ENCODE measurements at regions not wholly inside any gene's neighbourhood (a gene's known extent, or its start where the extent isn't known, plus 50 kb on each side); places are given as distances from the start of the nearest gene placed in this dataset.

- 80% methylated on average over 8 of the region's 10 CpGs for WGBS (ENCODE audit: insufficient coverage)
- no peaks in the 10 kb centered on the region for H3K4me1 ChIP-seq (ENCODE audit: control extremely low read depth in 1 of 4, control insufficient read depth in 4 of 4, insufficient read depth in 4 of 4, low read length in 3 of 4)
- DNase-seq = no peak
- H3K36me3 ChIP-seq (ENCODE audit: control insufficient read depth in 4 of 4, insufficient read depth in 4 of 4, low read length in 3 of 4) = no peaks in the 10 kb centered on the region
- peaks cover 0 to 14% (median 9%) of the 10 kb centered on the region in 5 experiments for H3K9me3 ChIP-seq (ENCODE audit: control extremely low read depth in 1 of 5, control insufficient read depth in 4 of 5, insufficient read depth in 2 of 5, low read depth in 1 of 5, low read length in 4 of 5)
- ChIA-PET POLR2A (no interaction called here), CTCF (no interaction called here)
- no peaks in the 10 kb centered on the region for H3K27me3 ChIP-seq (replicated peaks in 2 of 5; ENCODE audit: control insufficient read depth in 4 of 5, insufficient read depth in 5 of 5, low read length in 4 of 5)
- no peak overlapping the region for H3K27ac ChIP-seq (ENCODE audit: insufficient read depth in 1 of 2, low read depth in 1 of 2, low read length in 2 of 2, poor library complexity in 1 of 2, severe bottlenecking in 2 of 2)
- no peak overlapping the region for H3K4me3 ChIP-seq (ENCODE audit: control insufficient read depth in 1 of 7, extremely low read depth in 1 of 7, insufficient read depth in 4 of 7, low read depth in 2 of 7, low read length in 6 of 7)
Observed at GRCh38 chr19:27674701-27675100, 1538.2 kb downstream of the UQCRFS1 start.

- Histone ChIP-seq H3K4me3 (ENCODE audit: control insufficient read depth in 1 of 7, extremely low read depth in 1 of 7, insufficient read depth in 4 of 7, low read depth in 2 of 7, low read length in 6 of 7) (no peak overlapping the region), H3K36me3 (ENCODE audit: control insufficient read depth in 4 of 4, insufficient read depth in 4 of 4, low read length in 3 of 4) (no peaks in the 10 kb centered on the region), H3K27ac (ENCODE audit: insufficient read depth in 1 of 2, low read depth in 1 of 2, low read length in 2 of 2, poor library complexity in 1 of 2, severe bottlenecking in 2 of 2) (no peak overlapping the region), H3K4me1 (ENCODE audit: control extremely low read depth in 1 of 4, control insufficient read depth in 4 of 4, insufficient read depth in 4 of 4, low read length in 3 of 4) (no peaks in the 10 kb centered on the region), H3K27me3 (replicated peaks in 2 of 5; ENCODE audit: control insufficient read depth in 4 of 5, insufficient read depth in 5 of 5, low read length in 4 of 5) (no peaks in the 10 kb centered on the region), H3K9me3 (ENCODE audit: control extremely low read depth in 1 of 5, control insufficient read depth in 4 of 5, insufficient read depth in 2 of 5, low read depth in 1 of 5, low read length in 4 of 5) (peaks cover 0 to 13% (median 9%) of the 10 kb centered on the region in 5 experiments)
- 49% methylated on average over 4 of the region's 4 CpGs for WGBS (ENCODE audit: insufficient coverage)
- CTCF ChIA-PET = no interaction called here
- POLR2A ChIA-PET = no interaction called here
- DNase-seq = no peak
Observed at GRCh38 chr19:27673986-27674385, 1539.0 kb downstream of the UQCRFS1 start.

GRCh38 chr19:27672309-27673047, 1540.5 kb downstream of the UQCRFS1 start:
- 71% methylated on average over 10 of the region's 10 CpGs for WGBS (ENCODE audit: insufficient coverage)
- Histone ChIP-seq H3K27ac (ENCODE audit: insufficient read depth in 1 of 2, low read depth in 1 of 2, low read length in 2 of 2, poor library complexity in 1 of 2, severe bottlenecking in 2 of 2) (no peak overlapping the region), H3K36me3 (ENCODE audit: control insufficient read depth in 4 of 4, insufficient read depth in 4 of 4, low read length in 3 of 4) (no peaks in the 10 kb centered on the region), H3K27me3 (replicated peaks in 2 of 5; ENCODE audit: control insufficient read depth in 4 of 5, insufficient read depth in 5 of 5, low read length in 4 of 5) (no peaks in the 10 kb centered on the region), H3K4me1 (ENCODE audit: control extremely low read depth in 1 of 4, control insufficient read depth in 4 of 4, insufficient read depth in 4 of 4, low read length in 3 of 4) (no peaks in the 10 kb centered on the region), H3K9me3 (ENCODE audit: control extremely low read depth in 1 of 5, control insufficient read depth in 4 of 5, insufficient read depth in 2 of 5, low read depth in 1 of 5, low read length in 4 of 5) (peaks cover 1 to 15% (median 9%) of the 10 kb centered on the region in 5 experiments), H3K4me3 (ENCODE audit: control insufficient read depth in 1 of 7, extremely low read depth in 1 of 7, insufficient read depth in 4 of 7, low read depth in 2 of 7, low read length in 6 of 7) (no peak overlapping the region)
- DNase-seq = no peak
- ChIA-PET CTCF (no interaction called here), POLR2A (no interaction called here)

- peaks cover 1 to 13% (median 9%) of the 10 kb centered on the region in 5 experiments for H3K9me3 ChIP-seq (ENCODE audit: control extremely low read depth in 1 of 5, control insufficient read depth in 4 of 5, insufficient read depth in 2 of 5, low read depth in 1 of 5, low read length in 4 of 5)
- H3K27me3 ChIP-seq (replicated peaks in 2 of 5; ENCODE audit: control insufficient read depth in 4 of 5, insufficient read depth in 5 of 5, low read length in 4 of 5) = no peaks in the 10 kb centered on the region
- no peaks in the 10 kb centered on the region for H3K4me1 ChIP-seq (ENCODE audit: control extremely low read depth in 1 of 4, control insufficient read depth in 4 of 4, insufficient read depth in 4 of 4, low read length in 3 of 4)
- no peak overlapping the region for H3K27ac ChIP-seq (ENCODE audit: insufficient read depth in 1 of 2, low read depth in 1 of 2, low read length in 2 of 2, poor library complexity in 1 of 2, severe bottlenecking in 2 of 2)
- ChIA-PET POLR2A (no interaction called here), CTCF (no interaction called here)
- no peaks in the 10 kb centered on the region for H3K36me3 ChIP-seq (ENCODE audit: control insufficient read depth in 4 of 4, insufficient read depth in 4 of 4, low read length in 3 of 4)
- 47% methylated on average over 2 of the region's 2 CpGs for WGBS (ENCODE audit: insufficient coverage)
- DNase-seq = no peak
- H3K4me3 ChIP-seq (ENCODE audit: control insufficient read depth in 1 of 7, extremely low read depth in 1 of 7, insufficient read depth in 4 of 7, low read depth in 2 of 7, low read length in 6 of 7) = no peak overlapping the region
Observed at GRCh38 chr19:27671876-27672275, 1541.1 kb downstream of the UQCRFS1 start.

GRCh38 chr19:27660428-27660827, 1552.5 kb downstream of the UQCRFS1 start:
- POLR2A ChIA-PET = no interaction called here
- Histone ChIP-seq H3K27me3 (replicated peaks in 2 of 5; ENCODE audit: control insufficient read depth in 4 of 5, insufficient read depth in 5 of 5, low read length in 4 of 5) (no peaks in the 10 kb centered on the region), H3K27ac (ENCODE audit: insufficient read depth in 1 of 2, low read depth in 1 of 2, low read length in 2 of 2, poor library complexity in 1 of 2, severe bottlenecking in 2 of 2) (no peak overlapping the region), H3K36me3 (ENCODE audit: control insufficient read depth in 4 of 4, insufficient read depth in 4 of 4, low read length in 3 of 4) (no peaks in the 10 kb centered on the region), H3K4me3 (ENCODE audit: control insufficient read depth in 1 of 7, extremely low read depth in 1 of 7, insufficient read depth in 4 of 7, low read depth in 2 of 7, low read length in 6 of 7) (no peak overlapping the region), H3K4me1 (ENCODE audit: control extremely low read depth in 1 of 4, control insufficient read depth in 4 of 4, insufficient read depth in 4 of 4, low read length in 3 of 4) (no peaks in the 10 kb centered on the region), H3K9me3 (ENCODE audit: control extremely low read depth in 1 of 5, control insufficient read depth in 4 of 5, insufficient read depth in 2 of 5, low read depth in 1 of 5, low read length in 4 of 5) (peaks cover 3 to 23% (median 20%) of the 10 kb centered on the region in 5 experiments)
- CTCF ChIA-PET = no interaction called here
- no peak for DNase-seq
- WGBS (ENCODE audit: insufficient coverage) = 33% methylated on average over 1 of the region's 1 CpG

DNA sequence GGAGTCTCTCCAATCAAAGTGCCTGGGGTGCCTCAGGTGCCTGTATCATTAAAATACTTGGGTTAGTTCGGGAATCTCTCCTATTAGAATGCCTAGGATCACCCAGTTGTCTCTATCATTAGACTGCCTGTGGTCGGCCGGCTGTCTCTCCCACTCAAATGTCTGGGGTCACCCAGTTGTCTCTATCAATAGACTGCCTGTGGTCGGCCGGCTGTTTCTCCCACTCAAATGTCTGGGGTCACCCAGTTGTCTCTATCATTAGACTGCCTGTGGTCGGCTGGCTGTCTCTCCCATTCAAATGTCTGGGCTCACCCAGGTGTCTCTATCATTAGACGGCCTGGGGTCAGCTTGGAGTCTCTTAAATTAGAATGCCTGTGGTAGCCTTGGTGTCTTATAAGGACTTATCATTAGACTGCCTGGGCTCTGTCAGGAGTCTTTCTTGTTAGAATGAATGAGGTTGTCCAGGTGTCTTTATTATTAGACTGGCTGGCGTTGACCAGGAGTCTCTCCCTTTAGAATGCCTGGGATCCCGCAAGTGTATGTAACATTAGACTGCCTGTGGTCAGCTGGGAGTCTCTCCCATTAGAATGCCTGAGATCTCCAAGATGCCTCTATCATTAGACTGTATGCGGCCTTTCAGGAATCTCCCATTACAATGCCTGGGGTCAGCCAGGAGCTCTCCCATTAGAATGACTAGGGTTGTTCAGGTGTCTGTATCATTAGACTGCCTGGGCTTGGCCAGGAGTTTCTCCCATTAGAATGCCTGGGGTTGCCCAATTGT, 1555.5 kb downstream of the UQCRFS1 start:
- Histone ChIP-seq H3K4me1 (ENCODE audit: control extremely low read depth in 1 of 4, control insufficient read depth in 4 of 4, insufficient read depth in 4 of 4, low read length in 3 of 4) (no peaks in the 10 kb centered on the region), H3K36me3 (ENCODE audit: control insufficient read depth in 4 of 4, insufficient read depth in 4 of 4, low read length in 3 of 4) (no peaks in the 10 kb centered on the region), H3K4me3 (ENCODE audit: control insufficient read depth in 1 of 7, extremely low read depth in 1 of 7, insufficient read depth in 4 of 7, low read depth in 2 of 7, low read length in 6 of 7) (no peak overlapping the region), H3K27ac (ENCODE audit: insufficient read depth in 1 of 2, low read depth in 1 of 2, low read length in 2 of 2, poor library complexity in 1 of 2, severe bottlenecking in 2 of 2) (no peak overlapping the region), H3K9me3 (ENCODE audit: control extremely low read depth in 1 of 5, control insufficient read depth in 4 of 5, insufficient read depth in 2 of 5, low read depth in 1 of 5, low read length in 4 of 5) (peaks cover 1 to 27% (median 21%) of the 10 kb centered on the region in 5 experiments), H3K27me3 (replicated peaks in 2 of 5; ENCODE audit: control insufficient read depth in 4 of 5, insufficient read depth in 5 of 5, low read length in 4 of 5) (no peaks in the 10 kb centered on the region)
- 86% methylated on average over 9 of the region's 10 CpGs for WGBS (ENCODE audit: insufficient coverage)
- ChIA-PET POLR2A (no interaction called here), CTCF (no interaction called here)
- DNase-seq = no peak

DNA sequence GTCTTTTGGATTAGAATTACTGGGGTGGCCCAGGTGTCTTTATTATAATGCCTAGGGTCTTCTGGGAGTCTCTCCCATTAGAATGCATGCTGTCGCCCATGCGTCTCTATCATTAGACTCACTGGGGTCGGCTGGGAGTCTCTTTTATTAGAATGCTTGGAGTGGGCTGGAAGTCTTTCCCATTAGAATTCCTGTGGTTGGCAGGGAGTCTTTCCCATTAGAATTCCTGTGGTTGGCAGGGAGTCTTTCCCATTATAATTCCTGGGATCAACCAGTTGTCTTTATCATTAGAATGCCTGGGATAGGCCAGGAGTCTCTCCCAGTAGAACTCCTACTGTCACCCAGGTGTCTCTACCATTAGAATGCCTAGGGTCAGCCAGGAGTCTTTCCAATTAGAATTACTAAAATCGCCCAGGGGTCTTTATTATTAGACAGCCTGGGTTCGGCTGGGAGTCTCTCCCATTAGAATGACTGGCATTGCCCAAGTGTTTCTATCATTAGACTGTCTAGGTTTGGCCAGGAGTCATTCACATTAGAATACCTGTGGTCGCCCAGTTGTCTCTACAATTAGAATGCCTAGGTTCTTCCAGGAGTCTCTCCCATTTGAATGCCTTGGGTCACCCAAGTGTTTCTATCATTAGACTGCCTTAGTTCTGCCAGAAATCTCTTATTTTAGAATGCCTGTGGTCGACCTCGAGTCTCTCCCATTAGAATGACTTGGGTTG, 1558.5 kb downstream of the UQCRFS1 start:
- no peaks in the 10 kb centered on the region for H3K4me1 ChIP-seq (ENCODE audit: control extremely low read depth in 1 of 4, control insufficient read depth in 4 of 4, insufficient read depth in 4 of 4, low read length in 3 of 4)
- no peaks in the 10 kb centered on the region for H3K36me3 ChIP-seq (ENCODE audit: control insufficient read depth in 4 of 4, insufficient read depth in 4 of 4, low read length in 3 of 4)
- WGBS (ENCODE audit: insufficient coverage) = 52% methylated on average over 4 of the region's 8 CpGs
- no peak overlapping the region for H3K4me3 ChIP-seq (ENCODE audit: control insufficient read depth in 1 of 7, extremely low read depth in 1 of 7, insufficient read depth in 4 of 7, low read depth in 2 of 7, low read length in 6 of 7)
- H3K27ac ChIP-seq (ENCODE audit: insufficient read depth in 1 of 2, low read depth in 1 of 2, low read length in 2 of 2, poor library complexity in 1 of 2, severe bottlenecking in 2 of 2) = no peak overlapping the region
- H3K27me3 ChIP-seq (replicated peaks in 2 of 5; ENCODE audit: control insufficient read depth in 4 of 5, insufficient read depth in 5 of 5, low read length in 4 of 5) = no peaks in the 10 kb centered on the region
- no peak for DNase-seq
- ChIA-PET CTCF (no interaction called here), POLR2A (no interaction called here)
- H3K9me3 ChIP-seq (ENCODE audit: control extremely low read depth in 1 of 5, control insufficient read depth in 4 of 5, insufficient read depth in 2 of 5, low read depth in 1 of 5, low read length in 4 of 5) = peaks cover 0 to 26% (median 22%) of the 10 kb centered on the region in 5 experiments

Data from common myeloid progenitor, CD34-positive (primary cell).